ENCODE measurements at regions not wholly inside any gene's neighbourhood (a gene's known extent, or its start where the extent isn't known, plus 50 kb on each side); places are given as distances from the start of the nearest gene placed in this dataset.

- no peak for DNase-seq (ENCODE audit: low read depth, low spot score)
Measured at GRCh38 chr22:47474895-47475294, 712.4 kb downstream of the TBC1D22A start.

GRCh38 chr22:47474464-47474863, 712.0 kb downstream of the TBC1D22A start:
- no peak for DNase-seq (ENCODE audit: low read depth, low spot score)

GRCh38 chr22:47472636-47473035, 710.2 kb downstream of the TBC1D22A start:
- DNase-seq (ENCODE audit: low read depth, low spot score), result no peak

- DNase-seq (ENCODE audit: low read depth, low spot score), result no peak
Measured at GRCh38 chr22:47471406-47471805, 709.0 kb downstream of the TBC1D22A start.

- DNase-seq (ENCODE audit: low read depth, low spot score), result no peak
Measured at GRCh38 chr22:47465809-47466208, 703.4 kb downstream of the TBC1D22A start.

- no peak for DNase-seq (ENCODE audit: low read depth, low spot score)
Measured at GRCh38 chr22:47465222-47465621, 702.8 kb downstream of the TBC1D22A start.

GRCh38 chr22:47463220-47463619, 700.8 kb downstream of the TBC1D22A start:
- no peak for DNase-seq (ENCODE audit: low read depth, low spot score)

- DNase-seq (ENCODE audit: low read depth, low spot score), result no peak
Measured at GRCh38 chr22:47460861-47461260, 698.4 kb downstream of the TBC1D22A start.

- no peak for DNase-seq (ENCODE audit: low read depth, low spot score)
Measured at GRCh38 chr22:47460176-47460575, 697.7 kb downstream of the TBC1D22A start.

- no peak for DNase-seq (ENCODE audit: low read depth, low spot score)
Measured at GRCh38 chr22:47458348-47458747, 695.9 kb downstream of the TBC1D22A start.

- DNase-seq (ENCODE audit: low read depth, low spot score), result no peak
Measured at GRCh38 chr22:47457509-47458300, 695.3 kb downstream of the TBC1D22A start.

- no peak for DNase-seq (ENCODE audit: low read depth, low spot score)
Measured at GRCh38 chr22:47457021-47457420, 694.6 kb downstream of the TBC1D22A start.

GRCh38 chr22:47456031-47456430, 693.6 kb downstream of the TBC1D22A start:
- DNase-seq (ENCODE audit: low read depth, low spot score), result no peak

- DNase-seq (ENCODE audit: low read depth, low spot score), result no peak
Measured at GRCh38 chr22:47453049-47453448, 690.6 kb downstream of the TBC1D22A start.

GRCh38 chr22:47452184-47452583, 689.7 kb downstream of the TBC1D22A start:
- DNase-seq (ENCODE audit: low read depth, low spot score), result no peak

GRCh38 chr22:47450876-47451475, 688.5 kb downstream of the TBC1D22A start:
- DNase-seq (ENCODE audit: low read depth, low spot score), result no peak

GRCh38 chr22:47449508-47450270, 687.2 kb downstream of the TBC1D22A start:
- no peak for DNase-seq (ENCODE audit: low read depth, low spot score)

GRCh38 chr22:47448231-47449223, 686.1 kb downstream of the TBC1D22A start:
- DNase-seq (ENCODE audit: low read depth, low spot score), result no peak

- no peak for DNase-seq (ENCODE audit: low read depth, low spot score)
Measured at GRCh38 chr22:47446821-47447810, 684.7 kb downstream of the TBC1D22A start.

- no peak for DNase-seq (ENCODE audit: low read depth, low spot score)
Measured at GRCh38 chr22:47446331-47446730, 683.9 kb downstream of the TBC1D22A start.
